Stimulated activated CD4-positive, alpha-beta T cell treated with anti-CD3 and anti-CD28 coated beads, Interleukin-12 subunit alpha, Interleukin-12 subunit beta, amount 100 ng/mL, for 4 hours (primary cell): ENCODE measurements at regions not wholly inside any gene's neighbourhood (a gene's known extent, or its start where the extent isn't known, plus 50 kb on each side); places are given as distances from the start of the nearest gene placed in this dataset.
"Not testable (repeated sequence)": the region's sequence is repeated elsewhere in the genome, so short reads cannot be mapped to it uniquely, and the experiment has no call there.

Experiments
- DNase-seq: peaks from one replicate; pipeline ENCODE4 v3.0.0-alpha.2; 2020

DNA sequence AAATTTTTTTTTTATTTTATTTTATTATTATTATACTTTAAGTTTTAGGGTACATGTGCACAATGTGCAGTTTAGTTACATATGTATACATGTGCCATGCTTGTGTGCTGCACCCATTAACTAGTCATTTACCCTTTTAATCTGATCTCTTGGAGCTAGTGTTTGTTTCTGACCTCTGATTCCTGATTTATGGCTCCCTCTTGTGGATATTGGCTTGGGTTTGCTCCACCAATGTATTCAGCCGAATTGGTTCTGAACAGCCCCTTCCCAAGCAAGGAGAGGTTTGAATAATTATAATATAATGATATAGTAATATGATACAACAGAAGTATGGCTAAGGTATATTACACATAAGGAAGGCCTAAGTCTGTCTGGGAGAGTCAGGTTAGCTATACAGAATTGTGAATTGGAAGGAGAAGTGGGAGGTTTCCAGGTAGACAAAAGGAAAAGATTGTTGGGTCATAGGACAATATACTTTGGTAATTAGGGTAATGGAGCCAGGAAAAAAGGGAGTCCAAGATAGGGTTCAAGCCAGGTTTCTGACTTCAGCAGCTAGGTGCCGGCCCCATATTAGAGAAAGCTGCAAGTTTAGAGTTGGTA lies 53.1 kb upstream of the HMCN1 start:
- no peak for DNase-seq

GRCh38 chr1:185680453-185680852 lies 53.7 kb upstream of the HMCN1 start:
- no peak for DNase-seq

GRCh38 chr1:185679220-185679619 lies 55.0 kb upstream of the HMCN1 start:
- no peak for DNase-seq

DNA sequence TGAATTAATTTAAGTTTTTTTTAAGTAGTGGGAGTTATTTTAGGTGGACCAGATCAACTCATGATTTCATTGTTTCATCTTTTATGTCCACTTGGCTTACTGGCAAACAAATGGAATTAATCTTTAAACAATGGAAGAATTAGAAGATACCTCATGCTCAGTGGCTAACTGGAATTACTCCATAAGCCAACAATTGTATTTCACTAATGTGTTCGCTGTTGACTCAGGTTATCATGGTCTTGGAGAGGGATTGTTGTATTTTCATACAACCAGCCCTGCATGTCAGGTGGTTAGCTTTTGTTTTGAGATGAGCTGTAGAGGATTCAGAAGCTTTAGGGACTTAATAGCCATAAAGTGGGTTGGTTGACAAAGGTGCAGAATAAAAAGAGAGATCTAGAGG lies 57.2 kb upstream of the HMCN1 start:
- no peak for DNase-seq

DNA sequence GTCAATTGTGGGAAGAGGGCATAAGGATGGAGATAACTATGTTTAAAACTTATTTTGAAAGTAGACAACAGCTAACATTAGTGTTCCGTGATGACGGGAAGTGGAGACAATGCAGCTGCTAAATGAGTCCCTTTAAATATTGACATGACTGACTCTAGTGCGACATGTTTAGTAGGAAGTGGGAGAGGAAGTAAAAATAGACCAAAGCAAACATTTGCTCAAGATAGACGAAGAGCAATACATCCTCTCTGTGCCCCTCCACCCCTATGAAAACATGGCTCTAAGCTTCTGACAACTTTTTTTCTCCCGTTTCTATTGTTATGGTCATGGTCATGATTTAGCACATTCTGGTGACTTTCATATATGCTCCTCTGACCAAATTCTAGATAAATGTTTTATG lies 60.0 kb upstream of the HMCN1 start:
- no peak for DNase-seq

DNA sequence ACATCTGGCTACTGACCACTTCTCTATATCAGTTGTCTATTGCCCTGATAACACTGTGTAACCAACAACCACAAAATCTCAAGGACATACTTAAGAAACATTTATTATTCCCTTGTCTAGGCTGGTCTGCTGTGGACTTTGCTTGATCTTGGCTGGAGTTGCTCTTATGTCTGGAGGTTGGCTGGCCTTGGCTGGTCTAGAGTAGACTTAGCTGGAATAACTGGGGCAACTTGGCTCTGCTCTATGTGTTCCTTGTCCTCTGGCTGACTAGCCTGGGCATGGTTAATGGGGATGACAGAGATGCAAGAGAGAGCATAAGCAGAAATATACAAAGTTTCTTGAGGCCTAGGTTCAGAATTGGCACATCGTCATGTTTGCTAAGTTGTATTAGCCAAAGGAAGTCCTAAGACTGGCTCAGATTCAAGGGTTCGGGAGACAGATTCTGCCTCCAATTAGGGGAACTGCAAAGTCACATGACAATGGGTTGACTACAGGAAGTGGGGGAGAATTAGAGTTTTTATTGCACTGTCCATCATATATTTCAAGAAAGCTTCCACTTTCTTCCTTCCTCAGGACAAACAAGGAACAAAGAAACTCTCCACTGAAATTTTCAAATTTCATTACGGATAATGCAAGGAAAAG lies 61.4 kb upstream of the HMCN1 start:
- no peak for DNase-seq

DNA sequence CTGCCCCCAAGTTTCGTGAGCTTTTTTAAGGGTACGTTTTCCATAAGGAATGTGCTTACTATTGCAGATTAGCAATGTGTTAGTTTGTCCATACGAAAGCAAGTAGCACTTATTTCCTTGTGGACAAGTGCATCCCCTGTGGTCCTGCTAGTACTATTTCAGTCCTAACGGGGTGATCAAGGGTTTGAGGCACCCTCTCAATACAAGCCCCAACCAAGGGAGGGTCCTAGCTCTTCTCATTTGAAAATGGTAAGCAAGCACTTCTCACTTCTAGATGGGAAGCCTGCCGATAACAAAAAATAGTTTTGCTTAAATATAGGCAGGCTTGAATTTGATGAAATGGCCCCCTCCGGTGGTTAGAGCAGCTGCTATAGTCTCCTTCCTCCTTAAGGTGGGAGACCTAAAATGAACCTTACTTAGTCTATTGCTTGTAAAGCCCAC lies 64.0 kb upstream of the HMCN1 start:
- DNase-seq = peak; percentile 10

GRCh38 chr1:185668013-185668412 lies 66.2 kb upstream of the HMCN1 start:
- no peak for DNase-seq

GRCh38 chr1:185666582-185666981 lies 67.6 kb upstream of the HMCN1 start:
- DNase-seq = no peak

- no peak for DNase-seq
These were observed 70.4 kb upstream of the HMCN1 start for GRCh38 chr1:185663771-185664296.

GRCh38 chr1:185663332-185663731 lies 70.9 kb upstream of the HMCN1 start:
- DNase-seq = no peak

- DNase-seq = no peak
These were observed 72.2 kb upstream of the HMCN1 start for GRCh38 chr1:185661971-185662370.

DNA sequence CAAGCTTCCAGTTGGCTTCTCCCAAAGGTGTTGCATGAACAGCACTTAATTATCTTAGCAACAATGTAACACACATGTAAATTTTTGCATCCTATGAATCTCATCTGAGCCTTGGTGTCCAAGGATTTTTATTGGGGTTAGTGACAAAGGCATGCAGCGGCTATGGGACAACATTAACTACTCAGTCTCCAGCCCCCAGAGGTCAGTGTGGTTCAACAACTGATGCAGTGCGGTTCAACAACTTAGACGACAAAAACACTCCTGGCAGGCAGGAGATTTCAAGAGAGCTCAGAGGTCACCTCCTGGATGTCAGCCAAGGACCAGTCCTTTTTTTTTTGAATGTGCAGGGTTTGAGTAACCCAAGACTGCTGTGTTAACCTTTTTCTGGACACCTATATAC lies 77.5 kb upstream of the HMCN1 start:
- DNase-seq = no peak

- DNase-seq = no peak
These were observed 79.3 kb upstream of the HMCN1 start for GRCh38 chr1:185654952-185655314.

GRCh38 chr1:185654199-185654951 lies 79.8 kb upstream of the HMCN1 start:
- no peak for DNase-seq

DNA sequence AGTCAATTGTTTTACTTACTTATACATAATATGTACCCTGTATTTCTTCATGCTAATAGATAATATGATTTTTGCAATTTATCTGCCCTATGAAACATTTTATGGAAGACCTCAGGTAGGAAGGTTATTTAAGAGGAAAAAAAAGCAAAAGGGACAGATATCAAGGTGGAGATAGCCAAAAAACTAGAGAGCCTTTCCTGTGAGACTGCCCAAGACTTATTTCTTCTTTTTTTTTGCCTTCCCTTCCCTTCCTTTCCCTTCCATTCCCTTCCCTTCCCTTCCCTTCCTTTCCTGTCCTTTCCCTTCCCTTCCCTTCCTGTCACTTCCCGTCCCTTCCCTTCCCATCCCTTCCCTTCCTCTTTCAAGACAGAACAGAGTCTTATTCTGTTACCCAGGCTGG lies 80.6 kb upstream of the HMCN1 start:
- DNase-seq = no peak

GRCh38 chr1:185652348-185652747 lies 81.8 kb upstream of the HMCN1 start:
- no peak for DNase-seq

GRCh38 chr1:185650602-185651230 lies 83.5 kb upstream of the HMCN1 start:
- DNase-seq = no peak

- no peak for DNase-seq
These were observed 85.2 kb upstream of the HMCN1 start for GRCh38 chr1:185648858-185649589.

DNA sequence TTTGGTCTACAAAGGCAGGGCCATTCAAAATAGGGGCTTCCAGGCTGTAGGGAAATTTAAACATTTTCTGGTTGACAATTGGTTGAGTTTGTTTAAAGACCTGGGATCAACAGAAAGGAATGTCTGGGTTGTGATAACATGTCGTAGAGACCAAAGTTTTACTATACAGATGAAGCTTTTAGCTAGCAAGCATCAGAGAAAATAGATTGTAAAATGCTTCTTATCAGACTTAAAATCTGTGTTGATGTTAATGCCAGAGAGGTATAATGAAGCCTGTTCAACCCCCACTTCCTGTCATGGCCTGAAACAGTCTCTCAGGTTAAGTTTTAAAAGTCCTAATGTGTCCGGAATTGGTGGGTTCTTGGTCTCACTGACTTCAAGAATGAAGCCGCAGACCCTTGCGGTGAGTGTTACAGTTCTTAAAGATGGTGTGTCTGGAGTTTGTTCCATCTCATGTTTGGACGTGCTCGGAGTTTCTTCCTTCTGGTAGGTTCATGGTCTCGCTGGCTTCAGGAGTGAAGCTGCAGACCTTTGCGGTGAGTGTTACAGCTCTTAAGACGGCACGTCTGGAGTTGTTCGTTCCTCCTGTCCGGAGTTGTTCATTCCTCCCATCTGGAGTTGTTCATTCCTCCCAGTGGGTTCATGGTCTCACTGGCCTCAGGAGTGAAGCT lies 86.5 kb upstream of the HMCN1 start:
- not testable (repeated sequence) for DNase-seq

GRCh38 chr1:185646202-185646683 lies 87.9 kb upstream of the HMCN1 start:
- no peak for DNase-seq

DNA sequence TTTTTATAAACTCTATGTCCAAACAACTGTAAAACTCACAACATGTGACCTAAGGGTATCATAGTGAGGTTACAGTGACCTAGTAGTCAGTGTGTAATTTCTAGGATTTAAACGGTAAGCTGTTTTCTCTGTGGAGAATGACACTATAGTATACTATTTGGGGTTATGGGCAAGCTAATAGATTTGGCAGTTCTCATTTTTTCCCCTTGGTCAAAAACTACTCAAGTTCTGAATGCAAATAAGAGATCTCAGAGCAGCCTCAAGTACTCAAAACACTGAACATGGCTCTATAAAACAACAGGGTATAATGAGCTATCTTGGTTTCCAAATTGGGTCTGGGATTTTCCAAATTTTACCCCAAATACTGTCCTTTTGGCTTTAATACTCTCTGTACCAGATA lies 88.5 kb upstream of the HMCN1 start:
- DNase-seq = no peak
